GM20000 (cell line): ENCODE measurements at regions not wholly inside any gene's neighbourhood (a gene's known extent, or its start where the extent isn't known, plus 50 kb on each side); places are given as distances from the start of the nearest gene placed in this dataset.
"Not testable (repeated sequence)": the region's sequence is repeated elsewhere in the genome, so short reads cannot be mapped to it uniquely, and the experiment has no call there.

ENCODE experiments used
- DNase-seq: peaks from one replicate; pipeline ENCODE4 v3.0.0; 2012; ENCODE audit warnings: low spot score
- CTCF ChIP-seq: IDR thresholded peaks from 2 replicates; pipeline ENCODE4 v1.5.1; 2012; ENCODE audit warnings: mild to moderate bottlenecking, control low read depth; ENCODE audit errors: extremely low read depth, missing control alignments

- no peak for TF ChIP-seq CTCF
- no peak for DNase-seq
Measured at GRCh38 chr5:130520211-130520610, 615.9 kb downstream of the CHSY3 start.

GRCh38 chr5:130514984-130515690 lies 610.9 kb downstream of the CHSY3 start:
- DNase-seq, result no peak
- no peak for TF ChIP-seq CTCF

- DNase-seq, result no peak
- TF ChIP-seq CTCF, result no peak
Measured at GRCh38 chr5:130502702-130503101, 598.4 kb downstream of the CHSY3 start.

- no peak for DNase-seq
- no peak for TF ChIP-seq CTCF
Measured at GRCh38 chr5:130501151-130501865, 597.0 kb downstream of the CHSY3 start.

GRCh38 chr5:130500495-130500894 lies 596.2 kb downstream of the CHSY3 start:
- not testable (repeated sequence) for DNase-seq

GRCh38 chr5:130496215-130496614 lies 592.0 kb downstream of the CHSY3 start:
- no peak for DNase-seq
- TF ChIP-seq CTCF, result no peak

- TF ChIP-seq CTCF, result no peak
Measured at GRCh38 chr5:130488252-130488651, 584.0 kb downstream of the CHSY3 start.

More at GRCh38 chr5:130488252-130488651, 584.0 kb downstream of the CHSY3 start:
- DNase-seq, result no peak
